Body of pancreas (tissue), 4 donors: ENCODE measurements at regions not wholly inside any gene's neighbourhood (a gene's known extent, or its start where the extent isn't known, plus 50 kb on each side); places are given as distances from the start of the nearest gene placed in this dataset.

ENCODE experiments used
- ATAC-seq: fragments of 150-250 bp; one replicate; pipeline ENCODE4 v1.9.1; 2016
- DNase-seq, 4 donors: peaks; one replicate each; pipeline ENCODE4 v3.0.0-alpha.2; 2019
- H3K27ac ChIP-seq, 4 donors: fragments of 200-600 bp; sonication (generic); 1 replicate in 3 of 4; 2 replicates in 1 of 4; pipeline versions ENCODE4 v1.5.1 to v1.6.1; 2016 to 2019; ENCODE audit warnings: mild to moderate bottlenecking in 1 of 4, mixed read lengths in 1 of 4, moderate library complexity in 1 of 4
- H3K27me3 ChIP-seq, 2 donors: fragments of 200-600 bp; sonication (generic); one replicate each; pipeline ENCODE4 v1.6.0; 2016; ENCODE audit warnings: mild to moderate bottlenecking in 1 of 2
- H3K36me3 ChIP-seq, 2 donors: fragments of 200-600 bp; sonication (generic); replicated peaks in 1 of 2; 2 replicates each; pipeline ENCODE4 v1.5.1; 2016; ENCODE audit warnings: low read depth in 2 of 2; ENCODE audit not compliant: insufficient read depth in 1 of 2
- H3K4me1 ChIP-seq: fragments of 200-600 bp; sonication (generic); one replicate; pipeline ENCODE4 v1.6.0; 2016
- H3K4me3 ChIP-seq, 2 donors: fragments of 200-600 bp; sonication (generic); 1 replicate in 1 of 2; 2 replicates in 1 of 2; pipeline ENCODE4 v1.5.1; 2016 to 2019
- H3K9me3 ChIP-seq, 3 donors: fragments of 200-600 bp; sonication (generic); 1 replicate in 2 of 3; 2 replicates in 1 of 3; pipeline ENCODE4 v1.5.1; 2016
- POLR2A ChIP-seq, 3 donors: fragments of 450-650 bp; IDR thresholded peaks; one replicate each; pipeline ENCODE4 v1.6.1; 2016; ENCODE audit warnings: antibody characterized with exemption in 3 of 3, mild to moderate bottlenecking in 2 of 3
- WGBS, 2 donors: methylation state at CpG; one replicate each; pipeline ENCODE4 v1.1.5; 2017; 5-methylcytosine and 5-hydroxymethylcytosine counted together
- intact Hi-C: fragments of 100-400 bp; cut with DNase I; formaldehyde crosslinking; loops from one replicate; pipeline ENCODE4 v1.15.1; 2023
- TF ChIP-seq, protein P1 (sequence below), 7 experiments: fragments of 450-650 bp in 4 of 7; fragments of 200-600 bp in 3 of 7; sonication (generic) in 3 of 7; IDR thresholded peaks; one replicate each; pipeline ENCODE4 v1.5.1; 2016 to 2019; ENCODE audit warnings: antibody characterized with exemption in 7 of 7

DNA sequence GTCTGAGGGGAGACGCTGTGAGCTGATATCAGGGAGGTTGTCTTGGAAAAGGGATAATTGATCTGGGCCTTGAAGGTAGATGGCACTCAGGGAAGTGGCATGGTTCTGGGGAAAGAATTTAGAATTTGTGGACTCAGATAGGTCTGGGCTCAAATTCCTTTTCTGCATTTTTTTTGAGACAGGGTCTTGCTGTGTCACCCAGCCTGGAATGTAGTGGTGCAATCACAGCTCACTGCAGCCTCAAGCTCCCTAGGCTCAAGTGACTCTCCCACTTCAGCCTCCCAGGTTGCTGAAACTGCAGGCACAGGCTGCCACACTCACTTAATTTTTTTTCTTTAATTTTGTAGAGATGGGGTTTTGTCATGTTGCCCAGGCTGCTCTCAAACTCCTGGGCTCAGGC lies 98.1 kb upstream of the NCOR2 start:
- no peaks in the 10 kb centered on the region for H3K36me3 ChIP-seq
- H3K4me1 ChIP-seq, result peaks cover 12% of the 10 kb centered on the region
- no peak for ATAC-seq
- WGBS, 2 donors, result 94% methylated on average over 1 of the region's 1 CpG
- DNase-seq, result no peak
- H3K27me3 ChIP-seq, result no peaks in the 10 kb centered on the region
- no peak overlapping the region for H3K27ac ChIP-seq
- TF ChIP-seq, protein P1, sequence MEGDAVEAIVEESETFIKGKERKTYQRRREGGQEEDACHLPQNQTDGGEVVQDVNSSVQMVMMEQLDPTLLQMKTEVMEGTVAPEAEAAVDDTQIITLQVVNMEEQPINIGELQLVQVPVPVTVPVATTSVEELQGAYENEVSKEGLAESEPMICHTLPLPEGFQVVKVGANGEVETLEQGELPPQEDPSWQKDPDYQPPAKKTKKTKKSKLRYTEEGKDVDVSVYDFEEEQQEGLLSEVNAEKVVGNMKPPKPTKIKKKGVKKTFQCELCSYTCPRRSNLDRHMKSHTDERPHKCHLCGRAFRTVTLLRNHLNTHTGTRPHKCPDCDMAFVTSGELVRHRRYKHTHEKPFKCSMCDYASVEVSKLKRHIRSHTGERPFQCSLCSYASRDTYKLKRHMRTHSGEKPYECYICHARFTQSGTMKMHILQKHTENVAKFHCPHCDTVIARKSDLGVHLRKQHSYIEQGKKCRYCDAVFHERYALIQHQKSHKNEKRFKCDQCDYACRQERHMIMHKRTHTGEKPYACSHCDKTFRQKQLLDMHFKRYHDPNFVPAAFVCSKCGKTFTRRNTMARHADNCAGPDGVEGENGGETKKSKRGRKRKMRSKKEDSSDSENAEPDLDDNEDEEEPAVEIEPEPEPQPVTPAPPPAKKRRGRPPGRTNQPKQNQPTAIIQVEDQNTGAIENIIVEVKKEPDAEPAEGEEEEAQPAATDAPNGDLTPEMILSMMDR (IDR thresholded peaks at IDR 0.05), result no peak
- TF ChIP-seq POLR2A (IDR thresholded peaks at IDR 0.05), result no peak
- intact Hi-C loops, result no loop called here
- no peaks in the 10 kb centered on the region for H3K9me3 ChIP-seq
- no peak overlapping the region for H3K4me3 ChIP-seq

DNA sequence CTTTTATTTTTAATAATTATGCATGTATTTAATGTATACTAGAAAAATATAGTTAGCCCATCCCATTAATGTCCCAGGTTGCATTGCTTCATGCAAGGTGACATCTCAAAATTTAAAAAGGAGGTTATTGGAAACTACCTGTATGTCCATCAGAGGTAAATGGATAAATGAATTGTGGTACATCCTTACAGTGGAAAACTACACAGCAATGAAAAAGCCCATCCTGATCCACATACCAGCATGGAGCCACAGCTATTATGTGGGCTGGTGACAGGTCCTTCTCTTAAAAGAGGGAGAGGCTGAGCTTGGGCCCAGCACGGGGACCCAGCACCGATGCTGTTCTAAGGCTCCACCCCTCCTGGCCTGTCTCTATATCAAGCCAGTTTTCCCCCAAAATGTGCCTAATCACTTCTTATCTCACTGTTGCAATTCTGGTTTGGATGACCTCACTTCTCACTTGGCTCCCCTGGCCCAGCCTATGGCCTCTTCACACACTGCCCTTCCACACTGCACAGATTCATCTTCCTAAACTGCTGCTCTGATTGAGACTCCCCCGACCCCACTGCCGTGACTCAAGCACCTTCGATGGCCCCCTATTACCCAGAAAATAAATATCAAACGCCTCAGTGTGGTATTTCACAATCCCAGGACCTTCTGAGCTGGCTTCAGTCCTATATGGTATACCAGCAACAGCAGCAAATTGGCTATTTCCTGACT lies 97.1 kb upstream of the NCOR2 start:
- intact Hi-C loops, result no loop called here
- WGBS, 2 donors, result 83% methylated on average over 6 of the region's 6 CpGs
- Histone ChIP-seq H3K4me3 (no peak overlapping the region), H3K4me1 (peaks cover 12% of the 10 kb centered on the region), H3K36me3 (no peaks in the 10 kb centered on the region), H3K9me3 (no peaks in the 10 kb centered on the region), H3K27me3 (no peaks in the 10 kb centered on the region), H3K27ac (no peak overlapping the region)
- ATAC-seq (no peak), DNase-seq (no peak)
- TF ChIP-seq, protein P1 (IDR thresholded peaks at IDR 0.05), result no peak
- no peak for TF ChIP-seq POLR2A (IDR thresholded peaks at IDR 0.05)

DNA sequence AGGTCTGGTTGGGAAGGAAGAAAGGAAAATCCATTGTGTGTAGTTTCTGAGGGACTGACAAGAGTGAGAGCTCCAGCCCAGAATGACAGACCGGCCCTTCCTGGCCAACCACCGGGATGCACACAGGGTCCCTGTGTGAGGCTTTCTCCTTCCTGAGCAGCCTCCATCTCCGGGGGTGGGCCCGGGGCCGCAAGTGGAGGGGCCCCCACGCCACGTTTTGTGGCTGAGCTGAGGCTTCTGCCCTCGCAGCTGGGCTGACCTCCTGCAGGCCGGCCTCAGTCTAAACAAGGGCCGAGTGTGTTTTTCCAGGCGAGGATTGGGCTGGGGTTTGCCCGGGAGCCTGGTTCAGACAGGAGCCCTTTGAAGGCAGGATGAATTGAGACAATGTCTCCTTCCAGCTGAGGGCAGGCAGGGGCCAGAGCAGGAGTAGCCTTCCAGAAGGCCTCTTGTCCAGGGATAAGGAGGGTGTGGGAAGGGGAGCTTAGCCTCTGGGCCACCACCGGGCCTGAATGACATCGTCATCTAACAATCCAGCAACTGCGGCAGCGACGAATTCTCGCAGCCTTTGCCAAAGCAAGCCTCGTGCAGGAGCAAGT lies 96.5 kb upstream of the NCOR2 start:
- no peak overlapping the region for H3K4me3 ChIP-seq
- DNase-seq (no peak), ATAC-seq (no peak)
- no peaks in the 10 kb centered on the region for H3K27me3 ChIP-seq
- no peaks in the 10 kb centered on the region for H3K36me3 ChIP-seq
- no peak for TF ChIP-seq POLR2A (IDR thresholded peaks at IDR 0.05)
- TF ChIP-seq, protein P1 (IDR thresholded peaks at IDR 0.05), result no peak
- peaks cover 12% of the 10 kb centered on the region for H3K4me1 ChIP-seq
- no peak overlapping the region for H3K27ac ChIP-seq
- H3K9me3 ChIP-seq, result no peaks in the 10 kb centered on the region
- 83 to 88% methylated on average over 15 to 19 of the region's 19 CpGs for WGBS, 2 donors
- intact Hi-C loops, result no loop called here

DNA sequence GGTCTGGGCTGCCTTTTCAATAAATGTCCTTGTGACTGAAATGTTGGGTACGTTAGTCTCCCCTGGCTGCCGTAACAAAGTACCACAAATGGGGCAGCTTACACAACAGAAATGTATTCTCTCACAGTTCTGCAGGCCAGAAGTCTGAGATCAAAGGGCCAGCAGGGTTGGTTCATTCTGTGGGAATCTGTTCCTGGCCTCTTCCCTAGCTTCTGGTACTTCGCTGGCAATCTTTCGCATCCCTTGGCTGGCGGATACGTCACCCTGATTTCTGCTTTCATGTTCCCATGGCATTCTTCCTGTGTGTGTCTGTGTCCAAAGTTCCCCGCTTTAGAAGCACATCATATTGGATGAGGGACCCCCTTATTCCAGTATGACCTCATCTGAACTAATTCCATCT lies 95.8 kb upstream of the NCOR2 start:
- Histone ChIP-seq H3K9me3 (no peaks in the 10 kb centered on the region), H3K4me1 (peaks cover 8% of the 10 kb centered on the region), H3K36me3 (no peaks in the 10 kb centered on the region), H3K4me3 (no peak overlapping the region), H3K27ac (no peak overlapping the region), H3K27me3 (no peaks in the 10 kb centered on the region)
- intact Hi-C loops, result no loop called here
- ATAC-seq, result no peak
- 91 to 93% methylated on average over 7 of the region's 7 CpGs for WGBS, 2 donors
- no peak for TF ChIP-seq POLR2A (IDR thresholded peaks at IDR 0.05)
- TF ChIP-seq, protein P1 (IDR thresholded peaks at IDR 0.05), result no peak
- no peak for DNase-seq

DNA sequence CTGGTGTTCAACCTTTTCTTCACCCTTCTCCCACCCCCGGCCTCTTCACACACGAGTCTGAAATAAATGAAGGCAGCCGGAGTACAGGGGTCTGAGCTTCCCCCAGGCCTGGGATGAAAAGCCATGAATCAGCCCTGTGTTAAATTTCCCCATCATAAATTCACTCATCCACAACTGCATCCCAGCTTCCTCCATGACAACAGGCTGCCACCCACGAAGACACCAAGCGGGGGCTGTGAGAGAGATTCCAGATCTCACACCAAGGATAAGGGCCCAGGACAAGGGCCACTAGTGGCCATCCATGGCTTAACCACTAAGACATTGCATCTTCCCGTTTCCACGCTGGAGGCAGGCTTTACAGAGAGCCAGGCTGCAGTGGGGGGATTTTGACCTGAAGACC lies 93.9 kb upstream of the NCOR2 start:
- Histone ChIP-seq H3K27me3 (no peaks in the 10 kb centered on the region), H3K4me3 (no peak overlapping the region), H3K27ac (no peak overlapping the region), H3K36me3 (no peaks in the 10 kb centered on the region), H3K4me1 (peaks cover 5% of the 10 kb centered on the region), H3K9me3 (no peaks in the 10 kb centered on the region)
- no peak for ATAC-seq
- no peak for TF ChIP-seq POLR2A (IDR thresholded peaks at IDR 0.05)
- TF ChIP-seq, protein P1 (IDR thresholded peaks at IDR 0.05), result no peak
- no peak for DNase-seq
- intact Hi-C loops, result no loop called here
- WGBS, 2 donors, result 83 to 86% methylated on average over 7 of the region's 7 CpGs
